GM03348 (cell line): ENCODE measurements at regions not wholly inside any gene's neighbourhood (a gene's known extent, or its start where the extent isn't known, plus 50 kb on each side); places are given as distances from the start of the nearest gene placed in this dataset.
"Not testable (repeated sequence)": the region's sequence is repeated elsewhere in the genome, so short reads cannot be mapped to it uniquely, and the experiment has no call there.

Experiments
- DNase-seq: peaks from one replicate; pipeline ENCODE4 v3.0.0; 2012; ENCODE audit warnings: low spot score

DNA sequence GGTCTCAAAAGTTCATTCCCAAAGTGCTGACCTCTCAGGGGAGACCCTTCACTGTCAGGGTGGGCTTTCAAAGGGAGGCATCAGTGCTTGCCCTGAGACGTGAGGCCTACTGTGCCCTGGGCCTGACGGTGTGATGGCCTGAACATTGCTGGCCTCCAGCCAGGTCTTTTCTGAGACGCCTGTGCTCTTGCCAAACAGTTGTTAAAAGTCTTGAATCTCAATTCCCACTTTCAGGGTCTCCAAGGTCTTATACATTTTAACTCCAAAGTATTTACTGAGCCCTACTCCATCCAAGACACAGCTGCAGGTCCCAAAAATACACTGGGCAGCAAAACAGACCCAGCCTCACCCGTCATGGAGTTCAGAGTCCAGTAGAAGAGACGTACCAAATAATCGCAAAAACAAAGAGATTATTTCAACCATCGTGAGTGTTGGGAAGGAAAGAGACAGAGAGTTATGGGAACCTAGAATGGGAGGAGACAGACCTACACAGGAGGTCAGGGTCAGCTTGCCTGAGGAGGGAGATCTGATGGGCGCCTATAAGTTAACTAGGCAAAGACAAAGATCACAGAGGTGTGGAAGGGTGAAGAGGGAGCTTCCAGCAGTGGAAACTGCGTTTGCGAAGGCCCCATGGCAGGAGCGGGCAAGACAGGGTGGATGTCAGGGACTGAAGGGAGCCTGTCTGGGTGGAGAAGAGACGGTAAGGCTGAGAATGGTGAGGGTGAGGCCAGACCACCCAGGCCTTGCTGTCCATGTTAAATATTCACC lies 446.3 kb downstream of the PREX1 start:
- DNase-seq: no peak

DNA sequence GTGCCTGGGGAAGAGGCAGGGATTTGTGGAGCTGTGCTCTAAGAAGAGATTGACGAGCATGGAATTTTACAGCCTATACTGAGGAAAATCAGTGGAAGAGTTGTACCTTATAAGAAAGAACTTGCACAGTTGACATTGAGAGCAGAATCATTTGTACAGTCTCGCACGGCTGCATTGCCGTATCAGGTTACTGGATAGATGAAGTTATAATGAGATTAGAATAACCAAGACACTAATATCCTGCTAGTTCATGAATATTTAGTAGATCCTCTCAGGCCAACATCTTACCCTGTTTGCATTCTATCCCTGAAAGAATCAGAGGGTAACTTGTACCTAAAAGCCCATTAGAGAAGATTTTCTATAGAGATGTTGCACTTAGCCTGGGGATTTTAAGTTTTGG lies 447.1 kb downstream of the PREX1 start:
- DNase-seq: no peak

DNA sequence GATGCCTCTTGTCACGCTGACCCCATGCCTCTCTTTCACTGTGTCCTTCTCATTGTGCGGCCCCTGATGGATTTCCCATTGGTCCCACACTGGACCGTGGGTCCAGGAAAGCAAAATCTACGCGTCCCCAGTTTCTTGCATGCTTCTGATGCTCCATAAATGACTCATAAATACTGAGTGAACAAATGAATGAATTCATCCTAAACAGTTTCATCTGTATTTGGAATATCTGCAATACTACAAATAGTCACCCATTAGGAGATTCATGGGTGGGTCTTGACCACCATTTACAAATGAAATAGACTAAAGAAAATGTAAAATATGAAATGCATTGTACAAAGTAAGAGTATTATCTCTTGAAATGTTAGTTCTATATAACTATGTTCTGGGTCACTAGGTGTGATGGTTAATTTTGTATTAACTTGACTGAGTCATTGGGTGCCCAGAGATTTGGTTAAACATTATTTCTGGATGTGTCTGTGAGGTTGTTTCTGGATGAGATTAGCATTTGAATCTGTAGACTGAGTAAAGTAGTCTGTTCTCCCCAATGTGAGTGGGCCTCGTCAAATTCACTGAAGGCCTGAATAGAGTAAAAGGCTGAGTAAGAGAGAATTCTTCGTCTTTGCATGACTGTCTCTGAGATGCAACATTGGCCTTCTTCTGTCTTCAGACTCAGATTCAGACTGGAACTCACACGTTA lies 448.7 kb downstream of the PREX1 start:
- DNase-seq: no peak

DNA sequence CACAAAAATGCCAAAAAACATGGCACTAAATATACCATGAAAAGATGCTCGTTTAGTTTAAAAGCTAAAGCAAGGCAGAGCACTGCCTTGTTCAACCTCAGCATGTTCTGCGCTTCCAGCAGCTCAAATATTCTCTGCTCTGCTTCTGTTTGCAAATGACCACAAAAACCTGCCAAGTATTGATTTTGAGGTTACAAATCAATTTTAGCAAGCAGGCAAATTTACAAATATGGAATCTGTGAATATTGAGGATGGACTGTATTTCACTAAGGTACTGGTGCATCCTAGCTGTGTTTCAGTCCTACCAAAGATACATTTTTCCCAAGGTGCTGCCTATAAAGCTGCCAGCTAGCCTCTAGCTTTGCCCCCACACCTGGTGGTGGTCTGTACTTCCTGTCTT lies 449.9 kb downstream of the PREX1 start:
- no peak for DNase-seq

DNA sequence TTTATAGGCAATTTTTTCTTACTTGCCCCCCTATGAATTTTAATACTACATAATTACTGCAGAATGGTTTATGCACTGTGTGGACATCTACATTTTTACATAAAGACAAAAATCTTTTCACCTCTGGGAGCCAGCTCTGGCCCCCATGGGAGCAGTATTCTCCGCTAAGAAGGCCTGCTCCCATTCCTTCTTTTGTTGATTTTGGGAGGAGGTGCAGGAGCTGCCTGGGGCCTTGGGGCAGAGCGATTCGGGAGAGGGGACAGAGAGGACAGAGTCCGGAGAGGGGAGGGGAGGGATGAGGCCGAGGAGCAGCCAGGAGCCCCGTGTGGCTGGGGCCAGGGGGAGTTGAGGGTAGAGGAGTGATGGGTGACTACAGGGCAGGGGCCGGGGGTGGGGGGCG lies 452.0 kb downstream of the PREX1 start:
- no peak for DNase-seq

DNA sequence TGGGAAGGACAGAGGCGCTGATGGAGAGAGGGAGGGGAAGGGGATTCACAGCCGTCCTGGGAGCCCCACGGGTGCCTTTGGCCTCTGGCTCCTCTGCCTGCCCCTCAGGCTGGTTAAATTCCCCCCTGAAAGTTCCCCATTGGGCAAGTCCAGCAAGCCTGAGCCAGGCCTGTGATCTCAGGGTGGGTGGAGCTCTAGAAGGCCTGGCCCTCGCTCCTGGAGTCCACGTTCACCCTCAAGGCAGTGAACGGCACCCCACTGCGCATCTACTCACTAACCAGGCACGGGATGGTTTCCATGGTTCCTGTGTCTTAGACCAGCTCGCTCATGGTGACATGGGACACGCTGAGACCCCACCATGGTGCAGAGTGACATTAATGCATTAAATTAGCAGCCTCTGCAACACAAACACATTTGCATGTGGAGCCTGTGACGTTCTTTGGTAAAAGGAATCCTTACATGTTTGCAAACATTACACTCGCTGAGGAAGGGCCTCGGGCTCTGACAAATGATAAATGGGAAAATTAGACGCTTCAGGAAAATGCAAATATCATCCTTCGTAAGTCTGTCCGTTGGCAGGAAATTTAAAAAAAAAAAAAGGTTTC lies 452.7 kb downstream of the PREX1 start:
- no peak for DNase-seq

DNA sequence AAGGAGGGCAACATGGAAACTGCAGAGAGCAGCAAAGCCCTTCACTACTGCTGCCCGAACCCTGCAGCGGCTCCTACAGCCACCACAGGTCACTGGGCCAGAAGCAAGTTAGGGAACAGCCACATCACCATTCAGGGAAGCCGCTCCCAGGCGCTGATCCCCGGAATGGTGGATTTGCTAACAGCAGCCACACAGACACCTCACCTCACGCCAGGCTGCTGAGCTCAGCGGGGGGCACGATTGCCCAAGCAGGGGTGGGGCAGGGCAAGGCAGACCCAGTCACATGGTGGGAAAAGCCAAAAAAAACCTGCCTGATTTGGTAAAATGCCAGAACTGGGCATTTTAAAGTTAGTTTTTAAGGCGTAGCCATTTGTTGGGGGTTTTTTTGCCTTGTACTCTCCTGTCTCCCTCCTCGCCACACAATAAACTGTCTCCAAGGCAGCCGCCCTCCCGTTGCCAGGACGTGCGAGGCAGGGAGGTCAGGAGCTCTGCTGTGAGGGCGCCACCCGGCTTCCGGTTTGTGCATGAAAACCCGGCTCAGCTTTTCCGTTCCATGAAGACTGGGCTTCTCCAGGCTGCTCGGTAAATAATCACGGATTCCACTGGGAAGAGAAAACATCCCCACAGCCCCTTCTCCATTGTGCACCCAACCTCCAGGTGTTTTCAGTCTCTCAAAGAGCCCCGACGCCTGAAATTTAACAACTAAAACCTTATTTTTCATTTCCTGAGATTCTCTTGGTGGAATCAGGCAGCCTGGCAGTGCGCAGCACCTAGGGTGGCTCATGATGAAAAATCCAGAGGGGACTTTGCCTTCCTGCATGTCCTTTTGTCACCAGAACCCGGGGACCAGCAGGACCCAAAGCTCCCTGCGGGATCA lies 453.5 kb downstream of the PREX1 start:
- not testable (repeated sequence) for DNase-seq

DNA sequence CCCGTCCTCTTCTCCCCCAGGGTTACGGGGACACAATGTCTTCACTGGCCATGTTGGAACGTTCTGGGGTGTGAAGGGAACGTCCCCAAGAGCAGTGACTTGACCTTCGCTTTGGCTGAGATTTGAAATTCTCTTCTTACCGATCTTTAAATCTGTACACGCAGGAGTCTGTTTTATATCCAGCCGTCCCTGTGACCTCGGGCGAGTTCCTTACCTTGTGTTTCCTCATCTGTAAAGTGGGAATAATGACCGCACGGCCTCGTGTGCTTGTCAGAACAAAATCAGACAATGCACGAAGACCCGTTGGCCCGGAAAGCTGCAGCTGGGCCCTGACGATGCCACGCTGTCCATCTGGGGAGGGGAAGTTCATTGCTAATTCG lies 454.3 kb downstream of the PREX1 start:
- no peak for DNase-seq

DNA sequence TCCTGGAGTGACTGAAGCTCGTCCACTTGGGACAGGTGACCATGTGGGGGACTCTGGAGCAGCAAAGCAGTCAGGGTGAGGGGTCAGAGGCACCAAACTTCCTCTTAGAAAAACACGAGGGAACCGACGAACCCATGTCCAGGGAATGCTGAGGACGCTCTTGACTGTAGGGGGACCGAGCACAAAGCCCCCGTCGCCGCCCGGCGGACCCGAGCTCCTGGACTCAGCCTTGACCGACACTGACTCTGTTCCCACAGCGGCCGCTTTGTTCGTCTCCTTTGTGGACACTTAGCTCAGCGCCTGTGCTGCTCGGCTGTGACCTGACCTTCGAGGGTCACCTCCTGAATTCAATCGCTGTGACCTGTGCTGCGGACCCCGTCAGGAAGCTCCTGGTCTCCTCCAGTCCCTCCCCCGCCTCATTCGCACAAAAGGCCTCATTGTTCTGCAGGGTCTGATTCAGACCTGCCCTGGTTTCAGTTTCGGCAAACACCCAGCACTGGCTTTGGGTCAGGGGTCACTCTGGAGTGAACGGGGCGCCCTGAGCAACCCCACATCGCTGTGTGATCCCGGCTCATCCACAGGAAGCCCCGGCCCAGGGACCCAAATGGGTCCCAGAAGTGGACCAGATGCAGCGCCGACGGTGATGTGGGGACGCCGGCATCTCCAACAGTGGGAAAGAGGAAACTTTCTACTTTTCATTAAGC lies 454.8 kb downstream of the PREX1 start:
- not testable (repeated sequence) for DNase-seq

DNA sequence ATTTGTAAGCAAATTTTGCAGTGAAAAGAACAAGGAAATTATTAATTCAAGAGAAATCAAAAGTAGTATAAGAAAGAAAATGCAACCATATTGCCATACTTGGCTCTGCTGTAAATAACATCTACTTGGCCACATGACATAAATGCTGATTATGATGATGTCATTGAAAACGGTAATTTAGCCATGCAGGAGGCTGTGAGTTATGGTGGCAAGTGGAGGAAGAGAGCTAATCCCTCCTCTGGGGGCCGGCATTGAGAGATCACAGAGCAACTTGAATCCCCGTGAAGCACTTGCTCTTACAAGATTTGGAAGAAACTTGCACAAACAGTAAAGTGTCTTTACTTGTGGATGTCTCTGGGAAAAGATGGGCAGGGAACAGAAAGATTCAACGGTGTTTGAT lies 456.6 kb downstream of the PREX1 start:
- no peak for DNase-seq

DNA sequence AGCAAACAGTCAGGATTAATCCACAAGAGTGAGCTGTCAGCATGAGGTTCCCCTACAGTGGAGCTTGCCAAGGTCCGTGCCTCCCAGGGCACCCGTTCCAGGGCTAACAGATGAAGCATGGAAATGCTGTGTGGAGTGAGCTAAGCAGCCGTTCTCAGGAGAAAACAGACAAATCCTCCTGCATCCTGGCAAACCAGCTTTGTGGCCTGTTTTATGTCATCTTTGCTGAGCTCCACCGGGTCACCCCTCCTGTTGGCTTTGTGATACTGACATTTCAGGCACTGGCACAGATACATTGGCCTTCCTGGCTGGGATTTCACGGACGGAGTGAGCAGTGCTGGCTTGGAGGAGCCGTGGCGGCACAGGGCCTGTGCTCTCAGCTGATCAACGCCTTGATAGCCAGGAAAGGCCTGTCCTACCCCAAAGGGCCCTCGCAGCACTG lies 459.2 kb downstream of the PREX1 start:
- not testable (repeated sequence) for DNase-seq

DNA sequence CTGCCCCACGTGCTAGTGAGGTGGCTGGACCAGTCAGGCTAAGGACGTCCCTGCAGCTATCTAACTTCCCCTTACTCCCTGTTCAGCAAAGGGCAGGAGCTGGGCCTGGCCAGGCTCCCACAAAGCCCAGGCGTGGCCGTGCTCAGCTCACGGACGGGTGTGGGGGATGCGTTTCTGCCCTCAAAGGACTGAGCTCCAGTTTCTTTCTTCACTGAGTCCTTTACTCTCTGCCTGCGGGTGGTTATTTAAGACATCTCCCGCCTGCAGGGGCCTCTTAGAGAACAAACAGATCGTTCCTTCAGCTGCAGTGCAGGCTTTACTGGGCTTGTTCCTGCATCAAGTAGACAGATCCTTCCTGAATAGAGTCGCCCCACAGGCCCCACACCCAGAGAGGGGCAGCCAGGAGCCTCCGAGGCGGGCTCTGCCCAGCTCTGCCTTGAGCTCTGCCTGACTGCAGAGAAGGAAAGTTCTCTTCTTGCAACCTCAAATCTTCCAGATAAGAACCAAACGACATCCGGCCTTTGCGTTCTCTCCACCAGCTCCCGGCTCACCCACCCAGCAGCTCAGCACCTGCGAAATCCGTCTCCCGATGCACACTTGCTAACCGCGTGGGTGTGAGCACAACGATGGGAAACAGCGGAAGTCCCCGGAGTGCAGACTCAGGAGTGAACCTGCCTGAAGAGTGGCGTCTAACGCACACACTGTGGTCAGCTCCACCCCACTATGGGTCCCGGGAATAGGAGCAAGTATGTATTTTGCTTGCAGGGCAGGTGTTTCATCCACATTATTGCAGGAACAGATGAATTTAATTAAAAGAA lies 460.0 kb downstream of the PREX1 start:
- DNase-seq: not testable (repeated sequence)

DNA sequence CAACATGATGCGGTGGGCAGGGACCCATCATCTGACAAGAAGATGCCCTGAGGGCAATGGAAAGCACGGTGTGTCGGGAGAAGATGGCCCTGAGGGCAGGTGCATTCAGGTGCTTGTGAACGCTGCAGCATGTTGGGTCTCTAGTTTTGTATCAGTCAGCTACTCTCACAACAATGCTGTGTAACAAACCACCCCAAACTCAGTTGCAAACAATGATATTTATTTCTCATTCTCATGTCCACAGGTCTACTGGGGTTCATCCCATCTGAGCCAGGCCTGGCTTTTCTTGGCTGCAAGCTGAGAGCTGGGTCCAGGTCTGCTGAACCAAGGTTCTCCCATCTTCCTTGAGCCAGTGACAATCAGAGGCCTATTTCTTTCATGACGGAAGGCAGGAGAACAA lies 461.6 kb downstream of the PREX1 start:
- DNase-seq: no peak

DNA sequence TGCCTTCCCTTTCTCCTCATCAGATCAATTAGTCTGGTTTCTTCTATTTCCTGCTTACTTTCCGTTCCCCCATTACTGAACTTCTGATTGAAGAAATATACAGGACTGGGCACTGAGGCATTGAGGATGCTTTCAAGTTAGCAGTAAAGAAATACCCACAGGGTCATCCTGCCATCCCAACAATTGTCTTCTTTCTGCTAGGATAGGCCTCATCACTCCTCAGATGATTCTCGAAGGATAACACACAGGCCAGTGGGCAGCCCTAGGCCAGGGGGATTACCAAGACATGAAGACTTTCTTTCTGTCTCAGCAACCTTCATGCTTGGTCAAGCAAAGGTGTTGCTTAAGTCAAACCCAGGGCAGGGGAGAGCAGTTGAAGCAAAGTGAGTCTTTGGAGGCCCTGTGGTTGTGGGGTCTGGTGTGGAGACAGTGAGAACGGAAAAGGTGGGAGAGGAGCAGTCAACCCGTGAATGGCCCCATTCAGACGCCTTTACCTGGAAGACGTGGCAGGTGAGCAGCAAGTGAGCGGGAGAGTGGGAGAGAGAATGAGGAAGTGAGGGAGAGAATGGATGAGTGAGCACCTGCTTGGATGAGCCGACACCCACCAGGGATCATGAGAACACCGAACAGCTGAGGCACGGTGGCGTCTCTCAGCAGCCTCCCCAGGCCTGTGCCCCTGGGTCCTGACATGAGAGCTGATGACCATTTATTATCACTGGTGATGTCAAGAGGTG lies 462.9 kb downstream of the PREX1 start:
- DNase-seq: no peak

DNA sequence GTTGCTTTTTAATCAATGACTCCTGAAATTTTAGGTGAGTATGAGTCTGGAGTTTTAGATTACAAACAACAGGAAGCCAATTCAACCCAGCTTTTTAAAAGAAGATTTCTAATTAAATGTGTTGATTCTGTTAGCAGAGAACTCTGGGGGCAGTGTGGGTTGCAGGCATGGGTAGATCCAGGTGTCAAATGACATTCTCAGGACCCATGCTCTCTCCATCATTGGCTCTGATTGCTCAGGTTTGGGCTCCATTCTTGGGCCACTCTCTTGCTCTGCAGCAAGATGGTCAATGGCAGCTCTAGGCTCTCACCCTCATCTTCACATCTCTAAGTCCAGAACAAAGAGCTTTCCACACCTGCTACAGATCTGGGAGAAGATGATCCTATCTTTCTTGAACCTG lies 463.7 kb downstream of the PREX1 start:
- DNase-seq: no peak

DNA sequence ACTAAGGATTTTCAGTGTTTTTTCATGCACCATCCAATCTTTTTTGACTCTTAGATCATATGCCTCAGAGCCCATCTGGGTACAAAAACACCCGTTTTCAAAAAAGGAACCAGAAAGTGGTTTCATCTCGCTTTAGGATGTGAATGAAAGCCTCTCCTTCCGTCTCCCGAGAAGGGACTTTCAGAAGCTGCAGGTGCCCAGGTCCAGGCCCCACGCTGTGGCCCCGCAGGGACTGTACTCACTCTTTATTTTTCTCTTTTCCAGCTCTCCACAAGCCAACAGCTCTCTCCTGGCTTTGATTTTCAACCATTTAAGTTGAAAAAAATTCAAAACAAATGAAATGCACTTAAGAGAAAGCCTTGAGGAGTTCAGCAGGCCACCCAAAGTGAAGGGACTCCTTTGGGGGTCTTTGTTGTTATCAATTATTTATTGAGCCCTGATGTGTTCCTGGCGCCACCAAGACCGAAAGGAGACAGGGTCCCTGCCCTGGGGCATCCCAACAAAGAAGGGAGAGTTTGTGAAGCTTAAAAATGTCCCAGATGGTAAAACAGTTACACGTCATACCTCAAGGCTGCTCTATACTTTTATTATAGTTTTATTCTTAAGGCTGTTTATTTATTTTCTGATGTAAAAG lies 467.3 kb downstream of the PREX1 start:
- DNase-seq: no peak

DNA sequence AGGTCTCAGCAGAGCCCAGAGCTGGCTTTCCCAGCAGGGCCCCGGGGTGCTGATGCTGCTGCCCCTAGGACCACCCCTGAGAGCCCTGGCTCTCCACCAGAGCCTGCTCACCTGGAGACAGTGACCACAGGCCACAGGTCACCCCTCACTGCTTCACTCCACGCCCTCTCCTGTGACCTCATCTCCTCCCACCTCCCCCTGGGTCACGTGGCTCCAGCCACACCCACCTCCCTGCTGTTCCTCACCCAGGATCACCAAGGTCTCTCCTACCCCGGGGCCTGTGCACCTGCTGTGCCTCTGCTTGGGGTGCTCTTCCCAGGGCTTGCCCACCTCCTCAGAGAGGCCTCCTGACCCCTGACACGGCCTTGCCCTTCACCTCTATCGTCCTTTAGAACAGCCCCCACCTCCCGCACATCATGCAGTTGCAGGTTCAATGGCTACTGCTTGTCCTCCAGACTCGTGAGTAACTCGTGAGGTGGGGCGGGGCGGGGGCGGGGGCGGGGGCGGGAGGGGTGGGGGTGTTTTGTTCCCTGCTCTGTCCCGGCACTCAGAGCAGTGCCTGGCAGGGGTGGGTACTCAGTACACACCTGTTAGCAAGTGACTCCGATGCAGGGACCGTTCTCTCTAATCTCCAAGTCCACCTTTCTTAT lies 468.0 kb downstream of the PREX1 start:
- no peak for DNase-seq

DNA sequence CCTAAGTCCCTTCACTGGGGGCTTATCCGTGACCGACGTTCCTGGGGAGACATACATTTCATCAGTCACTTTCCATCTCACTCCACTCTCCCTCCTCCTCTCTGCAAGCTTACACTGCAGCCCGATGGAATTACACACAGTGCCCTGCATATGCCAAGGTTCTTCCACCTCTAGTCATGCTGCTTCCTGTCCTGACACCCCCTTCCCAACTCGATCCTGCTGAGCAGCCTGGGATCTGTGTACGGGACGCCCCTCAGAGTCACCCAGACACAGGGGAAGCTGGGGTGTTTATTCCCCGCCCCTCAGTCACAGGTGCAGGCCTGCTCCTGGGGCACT lies 468.8 kb downstream of the PREX1 start:
- not testable (repeated sequence) for DNase-seq
